HG03280 (cell line): ENCODE measurements at regions not wholly inside any gene's neighbourhood (a gene's known extent, or its start where the extent isn't known, plus 50 kb on each side); places are given as distances from the start of the nearest gene placed in this dataset.
"Not testable (repeated sequence)": the region's sequence is repeated elsewhere in the genome, so short reads cannot be mapped to it uniquely, and the experiment has no call there.

Source experiments
- ATAC-seq: cut with Tn5 transposase; IDR thresholded peaks from one replicate; pipeline ENCODE4 v1.9.1; 2021; ENCODE audit warnings: mild to moderate bottlenecking, moderate library complexity; ENCODE audit not compliant: unreplicated experiment

DNA sequence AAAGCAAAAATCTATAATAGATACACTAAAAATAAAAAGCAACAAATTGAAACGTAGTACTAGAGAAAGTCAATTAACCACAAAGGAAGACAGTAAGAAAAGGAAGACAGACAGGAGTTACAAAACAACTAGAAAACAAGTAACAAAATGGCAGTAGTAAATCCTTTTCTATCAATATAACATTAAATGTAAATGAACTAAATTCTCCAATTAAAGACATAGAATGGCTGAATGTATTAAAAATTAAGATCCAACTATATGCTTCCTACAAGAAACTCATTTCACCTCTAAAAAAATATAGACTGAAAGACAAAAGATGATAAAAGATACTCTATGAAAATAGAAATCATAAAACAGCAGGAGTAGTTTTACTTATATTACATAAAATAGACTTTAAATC is 79.1 kb downstream of the CTH start:
- ATAC-seq, result no peak

DNA sequence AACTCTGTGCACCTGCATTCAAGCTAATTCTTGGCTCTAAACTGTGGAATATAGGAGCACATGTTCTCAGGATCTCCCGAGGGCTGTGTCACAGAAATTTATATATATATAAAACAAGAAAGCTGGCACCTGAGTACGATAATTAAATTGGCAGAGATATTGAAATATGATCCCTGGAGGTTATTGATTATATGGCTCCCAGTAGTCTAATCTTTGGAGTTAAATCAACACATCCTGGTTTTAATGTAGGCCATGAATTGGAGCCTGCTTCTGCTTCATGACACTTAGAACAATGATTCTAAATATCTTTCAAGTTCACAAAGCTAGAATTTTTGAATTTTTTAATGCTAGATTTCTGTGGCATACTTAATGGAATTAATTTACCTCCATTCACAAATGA is 84.3 kb downstream of the CTH start:
- ATAC-seq, result no peak

DNA sequence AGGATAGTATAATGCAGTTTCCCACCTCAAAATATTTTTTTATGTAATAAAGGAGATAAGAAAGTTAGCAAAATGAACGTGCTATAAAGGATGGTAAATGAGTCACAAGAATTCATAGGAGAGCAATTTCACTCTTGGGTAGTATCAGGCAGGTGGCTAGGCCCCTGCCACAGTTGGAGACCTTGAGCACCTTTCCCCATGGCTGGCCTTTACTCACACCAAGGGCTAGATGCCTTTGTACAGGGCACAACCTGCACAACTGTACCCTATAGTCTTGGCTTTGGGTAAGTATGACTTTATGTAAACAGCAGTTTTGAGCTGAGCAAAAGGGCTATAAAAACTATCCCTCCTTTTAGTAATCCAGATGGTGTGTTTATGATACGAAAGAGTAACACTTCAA is 85.1 kb downstream of the CTH start:
- ATAC-seq, result no peak

DNA sequence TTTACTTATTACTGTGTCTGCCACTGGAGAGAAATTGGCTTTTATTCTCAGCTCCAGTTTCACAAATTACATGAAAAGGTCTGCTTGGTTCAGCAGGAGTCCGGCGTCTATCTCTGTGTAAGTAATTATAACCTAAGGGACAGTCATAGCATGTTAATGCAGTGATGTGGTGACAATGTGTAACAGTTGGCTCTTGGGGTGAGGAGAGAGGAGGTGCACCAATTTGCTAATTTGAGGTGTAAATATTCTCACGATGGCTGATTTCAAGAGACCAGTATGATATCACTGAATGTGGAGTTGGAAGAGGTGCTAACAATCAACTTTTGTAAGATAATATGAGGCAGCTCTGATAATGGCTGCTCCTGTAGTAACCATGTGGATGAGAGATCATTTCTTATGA is 86.1 kb downstream of the CTH start:
- ATAC-seq, result no peak

DNA sequence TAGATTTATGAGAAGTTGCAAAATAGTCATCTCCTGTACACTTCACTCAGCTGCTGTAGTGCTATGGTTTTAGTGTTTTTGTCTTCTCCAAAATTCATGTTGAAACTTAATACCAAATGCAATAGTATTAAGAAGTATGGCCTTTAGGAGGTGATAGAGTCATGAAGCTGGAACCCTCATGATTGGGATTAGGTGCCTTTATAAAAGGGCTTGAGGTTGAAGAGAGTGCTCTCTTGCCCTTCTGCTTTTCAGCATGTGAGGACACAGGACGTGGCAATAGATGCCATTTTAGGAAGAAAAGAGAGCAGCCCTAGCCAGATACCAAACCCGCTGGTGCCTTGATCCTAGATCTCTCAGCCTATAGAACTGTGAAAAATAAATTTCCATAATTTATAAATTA is 87.6 kb downstream of the CTH start:
- ATAC-seq, result no peak

DNA sequence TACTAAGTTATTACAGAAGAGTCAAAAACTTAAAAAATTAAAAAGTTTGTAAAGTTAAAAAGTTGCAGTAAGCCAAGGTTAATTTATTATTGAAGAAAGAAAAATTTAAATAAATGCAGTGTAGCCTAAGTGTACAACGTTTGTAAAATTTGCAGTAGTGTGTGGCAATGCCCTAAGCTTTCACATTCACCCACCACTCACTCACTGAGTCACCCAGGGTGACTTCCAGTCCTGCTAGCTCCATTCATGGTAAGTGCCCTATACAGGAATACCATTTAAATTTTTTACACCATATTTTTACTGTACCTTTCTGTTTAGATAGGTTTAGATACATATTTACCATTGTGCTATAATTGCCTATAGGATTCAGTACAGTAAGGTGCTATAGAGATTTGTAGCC is 88.6 kb downstream of the CTH start:
- ATAC-seq, result no peak

DNA sequence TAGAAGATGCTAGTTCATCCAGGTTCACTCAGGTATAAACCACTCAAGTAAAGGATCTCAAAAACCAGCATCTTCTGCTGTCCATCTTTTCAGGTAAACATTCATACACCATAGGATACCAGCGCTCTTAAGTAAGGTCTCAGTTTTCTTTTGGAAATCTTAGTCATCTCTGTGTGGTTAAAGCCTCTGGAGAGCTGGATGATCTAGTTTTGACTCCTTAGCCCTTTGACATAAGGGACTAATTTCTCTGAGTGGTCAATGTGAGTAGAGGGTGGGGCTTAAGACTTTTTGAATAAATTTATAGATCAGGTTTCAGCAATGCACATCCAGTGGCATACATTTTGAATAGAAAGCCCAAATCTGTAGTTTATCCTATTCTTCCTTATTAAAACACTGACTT is 92.3 kb downstream of the CTH start:
- ATAC-seq, result no peak

DNA sequence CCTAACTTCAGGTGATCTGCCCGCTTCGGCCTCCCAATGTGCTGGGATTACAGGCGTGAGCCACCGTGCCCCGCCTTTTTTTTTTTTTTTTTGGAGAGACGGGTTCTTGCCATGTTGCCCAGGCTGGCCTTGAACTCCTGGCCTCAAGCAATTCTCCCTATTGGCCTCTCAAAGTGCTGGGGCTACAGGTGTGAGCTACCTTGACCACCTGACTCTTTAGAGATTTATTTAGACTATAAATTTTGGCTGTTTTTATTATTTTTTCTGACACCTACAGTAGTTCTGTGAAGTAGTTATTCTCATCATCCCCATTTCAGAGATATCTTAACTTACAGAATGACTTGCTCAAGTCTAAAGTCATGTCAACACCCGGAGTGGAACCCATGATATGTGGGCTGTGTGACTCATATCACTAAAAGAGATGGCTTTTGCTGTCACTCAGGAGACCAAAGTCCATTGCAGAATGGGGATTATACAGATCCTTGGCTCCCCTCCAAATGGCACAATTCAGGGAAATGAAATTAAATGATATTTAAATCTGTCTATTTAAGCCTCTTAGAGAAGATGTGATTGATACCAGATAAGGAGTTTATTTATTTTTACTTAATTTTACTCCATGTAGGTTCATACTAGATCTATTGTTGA is 93.2 kb downstream of the CTH start:
- peak; percentile 92 for ATAC-seq

DNA sequence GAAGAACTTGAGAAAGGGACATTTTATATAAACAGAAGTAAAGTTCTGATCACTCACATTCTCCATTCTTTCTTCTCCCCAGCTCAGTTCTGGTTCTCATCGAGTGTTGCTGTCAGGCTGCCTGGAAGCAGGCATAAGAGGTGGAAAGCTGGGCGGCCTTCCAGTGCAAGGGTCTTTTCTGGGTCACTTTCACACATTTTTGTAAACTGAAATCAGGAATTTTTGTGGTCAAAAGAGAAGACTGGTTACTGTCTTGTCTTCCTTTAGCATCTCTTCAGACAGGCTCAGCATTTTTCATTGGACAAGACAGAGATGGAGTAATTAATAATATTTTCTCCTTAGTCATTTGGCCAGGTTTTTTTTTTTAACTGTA is 93.7 kb downstream of the CTH start:
- peak; percentile 3 for ATAC-seq

DNA sequence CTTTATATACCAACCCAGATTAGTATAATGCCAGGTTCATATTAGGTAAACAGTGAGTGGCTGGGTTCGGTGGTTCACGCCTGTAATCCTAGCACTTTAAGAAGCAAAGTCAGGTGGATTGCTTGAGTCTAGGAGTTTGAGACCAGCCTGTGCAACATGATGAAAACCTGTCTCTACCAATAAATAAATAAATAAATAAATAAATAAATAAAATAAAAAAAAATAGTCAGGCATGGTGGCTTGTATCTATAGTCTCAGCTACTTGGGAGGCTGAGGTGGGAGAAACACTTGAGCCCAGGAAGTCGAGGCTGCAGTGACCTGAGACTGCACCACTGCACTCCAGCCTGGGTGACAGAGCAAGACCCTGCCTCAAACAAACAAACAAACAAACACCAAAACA is 96.9 kb downstream of the CTH start:
- ATAC-seq, result not testable (repeated sequence)

DNA sequence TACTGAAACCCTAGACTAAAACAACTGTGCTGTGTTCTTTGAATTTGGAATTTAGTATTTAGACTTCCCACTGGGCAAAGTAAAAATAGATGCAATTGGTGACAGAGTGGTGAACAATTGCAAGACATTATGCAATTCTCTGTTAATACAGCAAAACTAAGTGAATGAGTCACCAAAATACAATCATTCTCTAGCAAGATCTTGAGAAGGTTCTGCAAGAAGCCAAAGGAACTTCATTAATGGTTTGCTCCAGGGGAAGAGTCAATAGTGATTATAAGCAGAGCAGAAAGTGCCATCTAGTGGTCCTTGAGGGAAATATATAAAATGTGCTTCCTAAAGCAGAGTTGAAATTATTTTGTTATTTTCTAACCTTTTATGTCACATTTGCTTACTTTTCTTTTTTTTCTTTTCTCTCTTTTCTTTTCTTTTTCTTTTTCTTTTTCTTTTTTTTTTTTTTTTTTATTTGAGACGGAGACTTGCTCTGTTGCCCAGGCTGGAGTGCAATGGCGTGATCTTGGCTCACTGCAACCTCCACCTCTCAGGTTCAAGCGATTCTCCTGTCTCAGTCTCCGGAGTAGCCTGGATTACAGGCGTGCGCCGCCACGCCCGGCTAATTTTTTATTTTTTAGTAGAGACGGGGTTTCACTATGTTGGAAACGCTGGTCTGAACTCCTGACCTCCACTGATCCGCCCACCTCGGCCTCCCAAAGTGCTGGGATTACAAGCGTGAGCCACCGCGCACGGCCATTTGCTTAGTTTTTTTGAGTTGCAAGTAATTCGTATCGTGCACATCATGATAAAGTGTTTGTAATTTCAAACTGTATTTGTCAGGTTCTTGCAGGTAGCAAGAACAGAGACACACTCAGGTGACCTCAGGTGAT is 99.2 kb downstream of the CTH start:
- ATAC-seq, result peak; percentile 78

DNA sequence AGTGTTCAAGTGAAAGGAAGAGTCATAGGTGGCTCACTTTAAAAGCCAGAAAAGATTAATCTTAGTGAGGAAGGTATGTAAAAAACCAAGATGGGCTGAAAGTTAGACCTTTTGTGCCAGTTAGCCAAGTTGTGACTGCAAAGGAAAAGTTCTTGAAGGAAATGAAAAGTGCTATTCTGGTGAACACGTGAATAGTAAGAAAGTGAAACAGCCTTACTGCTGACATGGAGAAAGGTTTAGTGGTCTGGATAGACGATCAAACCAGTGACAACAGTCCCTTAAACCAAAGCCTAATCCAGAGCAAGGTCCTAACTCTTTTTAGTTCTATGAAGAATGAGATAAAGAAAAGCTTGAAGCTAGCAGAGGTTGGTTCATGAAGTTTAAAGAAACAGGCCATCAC is 106.4 kb downstream of the CTH start:
- ATAC-seq, result peak; percentile 49

DNA sequence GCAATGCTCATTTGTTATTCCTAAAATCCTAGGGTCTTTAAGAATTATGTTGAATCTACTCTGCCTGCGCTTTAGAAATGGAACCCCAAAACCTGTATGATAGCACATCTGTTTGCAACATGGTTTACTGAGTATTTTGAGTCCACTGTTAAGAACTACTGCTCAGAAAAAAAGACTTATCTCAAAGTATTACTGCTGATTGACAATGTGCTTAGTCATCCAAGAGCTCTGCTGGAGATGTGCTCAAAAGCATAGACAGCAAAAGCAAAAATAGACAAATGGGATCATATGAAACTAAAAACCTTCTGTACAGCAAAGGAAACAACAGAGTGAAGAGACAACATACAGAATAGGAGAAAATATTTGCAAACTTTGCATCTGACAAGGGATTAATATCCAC is 107.0 kb downstream of the CTH start:
- ATAC-seq, result peak; percentile 7

DNA sequence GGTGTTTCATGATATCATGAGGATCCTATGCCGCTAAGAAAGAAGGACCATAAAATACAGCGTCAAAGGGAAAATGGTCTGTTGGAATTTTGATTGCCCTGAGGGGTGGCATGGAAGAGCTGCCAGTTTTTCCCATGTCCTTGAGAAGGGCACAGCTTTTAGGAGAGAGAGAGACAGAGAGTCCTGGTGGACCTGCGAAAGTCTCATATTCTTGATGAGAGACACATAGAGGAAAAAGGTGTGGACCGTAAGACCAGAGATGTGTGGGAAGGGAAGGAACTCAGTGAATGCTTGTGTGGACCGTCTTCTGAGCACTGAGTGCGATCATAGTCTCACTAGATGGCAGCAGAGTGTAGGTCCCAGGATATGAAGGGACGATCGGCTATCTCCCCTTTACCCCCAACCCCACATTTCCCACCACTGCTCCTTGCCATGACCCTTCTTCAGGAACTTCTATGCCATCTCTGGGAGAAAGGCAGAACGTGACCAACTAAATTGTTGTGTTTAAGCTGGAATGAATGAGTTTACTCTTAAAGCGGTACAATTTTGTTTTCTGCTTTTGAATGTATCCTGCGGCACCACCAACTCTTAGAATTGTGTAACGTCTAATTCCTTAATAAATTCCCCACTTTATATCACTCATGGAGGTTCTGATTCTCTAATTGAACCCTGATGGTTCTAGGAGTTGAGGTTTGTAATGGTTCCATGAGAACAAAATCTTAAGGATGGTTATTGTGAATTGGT is 117.7 kb downstream of the CTH start:
- peak; percentile 57 for ATAC-seq

DNA sequence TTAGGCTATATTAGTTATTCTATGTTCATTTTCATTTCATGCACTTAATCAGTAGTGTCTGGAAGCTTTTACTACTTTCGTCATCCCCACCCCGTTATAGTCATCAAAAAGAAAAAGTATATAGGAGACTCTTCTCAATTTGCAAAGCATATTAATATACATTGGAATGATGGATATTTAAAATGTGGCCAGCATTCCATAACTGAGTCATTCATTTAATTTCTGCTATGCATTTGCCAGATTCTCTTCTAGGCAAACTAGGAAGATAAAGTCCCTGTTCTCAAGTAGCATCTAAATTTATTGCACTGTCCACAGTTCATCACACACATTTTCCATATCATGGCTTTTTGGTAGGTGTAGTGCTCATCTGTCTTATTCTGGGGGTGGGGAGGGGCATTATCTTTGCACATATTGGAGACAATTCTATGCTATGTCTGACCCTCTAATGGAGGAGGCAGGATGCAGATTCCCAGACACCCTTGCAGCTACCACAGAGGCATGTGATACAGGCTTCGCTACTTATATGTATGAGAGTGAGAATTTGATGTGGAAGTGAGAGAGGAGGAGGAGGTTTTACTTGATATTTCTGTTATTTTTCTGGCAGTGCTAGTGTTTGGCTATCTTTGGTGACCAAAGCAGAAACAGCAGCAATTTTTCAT is 125.8 kb downstream of the CTH start:
- no peak for ATAC-seq

DNA sequence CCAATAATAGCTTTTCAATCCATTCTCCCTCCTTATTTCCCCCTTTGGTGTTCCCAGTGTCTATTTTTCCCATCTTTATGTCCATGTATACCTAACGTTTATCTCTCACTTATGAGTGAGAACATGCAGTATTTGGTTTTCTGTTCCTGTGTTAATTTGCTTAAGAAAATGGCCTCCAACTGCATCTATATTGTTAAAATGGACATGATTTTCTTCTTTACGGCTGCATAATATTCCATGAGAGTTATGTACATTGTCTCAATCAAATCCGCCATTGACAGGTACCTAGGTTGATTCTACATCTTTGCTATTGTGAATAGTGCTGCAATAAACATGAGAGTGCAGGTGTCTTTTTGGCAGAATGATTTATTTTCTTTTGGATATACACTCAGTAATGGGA is 126.7 kb downstream of the CTH start:
- no peak for ATAC-seq

DNA sequence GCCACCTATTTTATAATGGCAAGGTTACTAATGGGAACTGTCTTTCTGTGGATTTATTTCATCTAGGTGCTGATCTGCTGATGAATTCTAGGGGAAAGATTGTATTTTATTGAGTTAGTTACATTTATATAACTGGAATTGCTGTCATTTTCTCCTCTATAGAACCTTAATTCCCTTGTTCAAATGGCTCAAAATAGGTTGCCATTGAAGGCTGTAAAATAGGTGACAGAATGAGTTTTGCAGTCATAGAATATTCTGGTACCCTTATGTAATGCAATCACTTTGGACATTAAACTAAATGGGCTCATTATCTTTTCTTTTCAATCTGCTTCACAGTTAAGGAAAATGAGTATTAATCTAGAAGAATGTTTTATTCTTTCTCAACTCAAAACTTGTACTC is 131.0 kb downstream of the CTH start:
- ATAC-seq, result no peak

DNA sequence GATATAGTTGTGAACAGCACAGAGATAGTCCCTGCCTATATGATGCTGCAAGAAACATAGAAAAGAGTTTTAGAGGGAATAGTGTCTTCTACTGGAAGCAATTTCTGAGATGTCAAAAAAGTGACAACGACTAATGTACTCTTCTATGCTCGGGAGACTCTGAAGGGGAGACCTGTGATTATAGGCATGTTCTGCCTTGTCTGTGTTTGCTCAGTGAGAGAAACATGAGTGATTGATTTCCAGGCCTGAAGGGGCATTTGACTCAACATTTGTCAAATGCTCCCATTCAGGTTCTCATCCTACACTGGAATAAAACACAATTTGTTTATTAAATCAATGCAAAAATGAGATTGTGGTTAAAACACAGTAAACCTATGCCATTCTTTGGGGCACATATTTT is 131.8 kb downstream of the CTH start:
- ATAC-seq, result no peak

DNA sequence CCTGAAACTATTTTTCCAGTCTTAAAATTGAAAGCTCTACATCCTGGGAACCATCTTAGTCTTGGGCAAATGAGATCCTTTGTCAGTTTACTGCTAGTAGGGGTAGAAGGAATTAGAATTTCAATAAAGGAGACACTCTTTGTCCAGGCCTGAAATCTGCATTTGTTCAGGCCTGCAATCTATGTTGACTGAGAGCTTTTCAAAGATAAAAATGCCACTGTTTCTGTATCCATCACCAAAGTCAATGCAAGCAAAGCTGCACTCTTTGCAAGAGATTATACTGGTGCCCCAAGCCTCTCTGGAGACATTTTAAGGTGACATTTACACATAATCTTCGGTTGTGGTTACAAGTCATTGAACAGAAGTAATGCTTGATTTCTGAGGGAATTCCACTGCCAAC is 135.7 kb downstream of the CTH start:
- ATAC-seq, result no peak

DNA sequence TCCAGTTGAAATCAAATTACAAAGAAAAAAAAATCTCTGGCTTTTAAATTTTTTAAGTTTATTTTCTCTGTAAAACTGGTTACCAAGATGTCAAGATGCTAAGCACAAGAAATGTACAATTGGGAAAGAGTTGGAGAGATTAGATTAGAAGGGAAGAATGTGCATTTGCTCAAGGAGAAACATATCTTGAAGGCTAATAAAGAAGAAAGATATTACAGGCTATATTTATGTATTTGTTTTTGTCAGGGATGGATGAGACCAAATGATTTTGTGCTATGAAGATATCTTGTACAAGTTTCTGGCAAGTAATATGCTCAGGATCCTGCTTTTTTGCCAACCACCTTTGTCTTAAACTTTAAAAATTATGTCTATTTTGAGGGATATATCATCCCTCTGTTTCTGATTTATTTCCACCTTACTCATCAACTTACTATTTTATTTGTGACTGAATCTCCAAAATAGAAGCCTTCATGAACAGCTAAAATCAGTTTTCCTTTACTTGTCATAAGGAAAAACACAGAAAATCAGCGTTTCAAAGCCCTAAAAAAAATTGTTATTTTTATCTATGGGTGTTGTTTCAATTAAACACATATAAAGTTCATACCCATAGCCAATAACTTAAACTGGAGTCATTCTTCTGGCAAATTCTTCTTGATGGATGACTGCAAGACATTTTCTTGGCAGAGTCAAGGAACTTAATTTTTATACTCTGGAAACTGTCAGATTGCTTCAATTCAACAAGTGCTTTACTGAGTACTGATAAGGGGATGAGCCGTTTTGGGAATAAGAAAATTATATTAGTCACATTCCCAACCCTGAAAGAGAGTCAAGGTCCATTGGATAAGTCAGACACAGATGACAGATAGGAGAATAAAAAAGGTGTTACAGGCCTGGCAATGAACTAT is 141.8 kb downstream of the CTH start:
- no peak for ATAC-seq
